ENCODE measurements at regions not wholly inside any gene's neighbourhood (a gene's known extent, or its start where the extent isn't known, plus 50 kb on each side); places are given as distances from the start of the nearest gene placed in this dataset.

GRCh38 chr5:135195270-135195608 is 161.2 kb upstream of the PITX1 start:
- no peak overlapping the region for H2BK15ac ChIP-seq (ENCODE audit: low read length)
- H3K27me3 ChIP-seq (ENCODE audit: control insufficient read depth in 3 of 3, insufficient read depth in 3 of 3, low read depth in 1 of 3, low read length in 3 of 3): peaks cover 0 to 41% (median 9%) of the 10 kb centered on the region in 3 experiments
- no peaks in the 10 kb centered on the region for H3K79me1 ChIP-seq (ENCODE audit: low read depth, low read length)
- no peak overlapping the region for H3K23ac ChIP-seq (ENCODE audit: low read depth, low read length, poor library complexity)
- no peaks in the 10 kb centered on the region for H3K36me3 ChIP-seq (replicated peaks in 1 of 2; ENCODE audit: control insufficient read depth in 2 of 2, insufficient read depth in 2 of 2, low read length in 2 of 2)
- H3K9ac ChIP-seq (ENCODE audit: low read depth, low read length, poor library complexity): no peak overlapping the region
- H3K4me3 ChIP-seq (ENCODE audit: low read length in 2 of 2): no peak overlapping the region
- H3K14ac ChIP-seq (ENCODE audit: low read length): no peak overlapping the region
- H3K4me2 ChIP-seq (ENCODE audit: insufficient read depth, low read length, poor library complexity, severe bottlenecking): no peak overlapping the region
- DNase-seq (ENCODE audit: low spot score): no peak
- no peak overlapping the region for H2AFZ ChIP-seq (ENCODE audit: low read length)
- H3K18ac ChIP-seq (ENCODE audit: low read length): no peak overlapping the region
- no peak overlapping the region for H3K27ac ChIP-seq (replicated peaks; ENCODE audit: low read length)
- H2BK5ac ChIP-seq (ENCODE audit: low read length): no peak overlapping the region
- no peak overlapping the region for H2AK5ac ChIP-seq (ENCODE audit: low read depth, low read length)
- no peak overlapping the region for H2BK12ac ChIP-seq (ENCODE audit: low read length)
- no peak overlapping the region for H2BK120ac ChIP-seq (ENCODE audit: low read depth, low read length)
- WGBS, 2 donors (ENCODE audit: extremely low coverage in 2 of 2, insufficient read length in 2 of 2, insufficient replicate concordance in 1 of 2): no CpG with 5 or more reads among the region's 3 CpGs
- no peak overlapping the region for H4K8ac ChIP-seq (ENCODE audit: low read depth, low read length)
- no peak overlapping the region for H4K91ac ChIP-seq (ENCODE audit: low read depth, low read length, poor library complexity)
- peaks cover 0 to 2% of the 10 kb centered on the region in 2 donors for H3K4me1 ChIP-seq (ENCODE audit: control insufficient read depth in 2 of 2, insufficient read depth in 1 of 2, low read depth in 1 of 2, low read length in 2 of 2)
- no peak overlapping the region for H3K4ac ChIP-seq (ENCODE audit: low read length)
- H3K9me3 ChIP-seq (replicated peaks in 1 of 2; ENCODE audit: control insufficient read depth in 2 of 2, insufficient read depth in 1 of 2, low read depth in 1 of 2, low read length in 2 of 2): no peaks in the 10 kb centered on the region

- H3K18ac ChIP-seq (ENCODE audit: low read length): no peak overlapping the region
- no peak overlapping the region for H4K8ac ChIP-seq (ENCODE audit: low read depth, low read length)
- H2BK120ac ChIP-seq (ENCODE audit: low read depth, low read length): no peak overlapping the region
- H3K4ac ChIP-seq (ENCODE audit: low read length): no peak overlapping the region
- H3K14ac ChIP-seq (ENCODE audit: low read length): no peak overlapping the region
- peaks cover 0 to 47% (median 9%) of the 10 kb centered on the region in 3 experiments for H3K27me3 ChIP-seq (ENCODE audit: control insufficient read depth in 3 of 3, insufficient read depth in 3 of 3, low read depth in 1 of 3, low read length in 3 of 3)
- no peak overlapping the region for H4K91ac ChIP-seq (ENCODE audit: low read depth, low read length, poor library complexity)
- H3K27ac ChIP-seq (replicated peaks; ENCODE audit: low read length): no peak overlapping the region
- no peak overlapping the region for H2BK15ac ChIP-seq (ENCODE audit: low read length)
- no peak overlapping the region for H3K9ac ChIP-seq (ENCODE audit: low read depth, low read length, poor library complexity)
- H3K4me3 ChIP-seq (ENCODE audit: low read length in 2 of 2): no peak overlapping the region
- H3K23ac ChIP-seq (ENCODE audit: low read depth, low read length, poor library complexity): no peak overlapping the region
- H2BK12ac ChIP-seq (ENCODE audit: low read length): no peak overlapping the region
- no peaks in the 10 kb centered on the region for H3K79me1 ChIP-seq (ENCODE audit: low read depth, low read length)
- peaks cover 0 to 2% of the 10 kb centered on the region in 2 donors for H3K4me1 ChIP-seq (ENCODE audit: control insufficient read depth in 2 of 2, insufficient read depth in 1 of 2, low read depth in 1 of 2, low read length in 2 of 2)
- no peak overlapping the region for H3K4me2 ChIP-seq (ENCODE audit: insufficient read depth, low read length, poor library complexity, severe bottlenecking)
- H2AK5ac ChIP-seq (ENCODE audit: low read depth, low read length): no peak overlapping the region
- H3K36me3 ChIP-seq (replicated peaks in 1 of 2; ENCODE audit: control insufficient read depth in 2 of 2, insufficient read depth in 2 of 2, low read length in 2 of 2): no peaks in the 10 kb centered on the region
- no peak overlapping the region for H2AFZ ChIP-seq (ENCODE audit: low read length)
- DNase-seq (ENCODE audit: low spot score): no peak
- no peak overlapping the region for H2BK5ac ChIP-seq (ENCODE audit: low read length)
- no CpG with 5 or more reads among the region's 4 CpGs for WGBS, 2 donors (ENCODE audit: extremely low coverage in 2 of 2, insufficient read length in 2 of 2, insufficient replicate concordance in 1 of 2)
- no peaks in the 10 kb centered on the region for H3K9me3 ChIP-seq (replicated peaks in 1 of 2; ENCODE audit: control insufficient read depth in 2 of 2, insufficient read depth in 1 of 2, low read depth in 1 of 2, low read length in 2 of 2)
Measured at GRCh38 chr5:135194573-135195269, 160.7 kb upstream of the PITX1 start.

GRCh38 chr5:135194126-135194488 is 160.1 kb upstream of the PITX1 start:
- Histone ChIP-seq H3K4me1 (ENCODE audit: control insufficient read depth in 2 of 2, insufficient read depth in 1 of 2, low read depth in 1 of 2, low read length in 2 of 2) (peaks cover 0 to 2% of the 10 kb centered on the region in 2 donors), H3K4me3 (ENCODE audit: low read length in 2 of 2) (no peak overlapping the region), H2AFZ (ENCODE audit: low read length) (no peak overlapping the region), H3K14ac (ENCODE audit: low read length) (no peak overlapping the region), H3K18ac (ENCODE audit: low read length) (no peak overlapping the region), H2BK120ac (ENCODE audit: low read depth, low read length) (no peak overlapping the region), H3K9me3 (replicated peaks in 1 of 2; ENCODE audit: control insufficient read depth in 2 of 2, insufficient read depth in 1 of 2, low read depth in 1 of 2, low read length in 2 of 2) (no peaks in the 10 kb centered on the region), H4K8ac (ENCODE audit: low read depth, low read length) (no peak overlapping the region), H4K91ac (ENCODE audit: low read depth, low read length, poor library complexity) (no peak overlapping the region), H3K27ac (replicated peaks; ENCODE audit: low read length) (no peak overlapping the region), H3K79me1 (ENCODE audit: low read depth, low read length) (no peaks in the 10 kb centered on the region), H3K4ac (ENCODE audit: low read length) (no peak overlapping the region), H3K4me2 (ENCODE audit: insufficient read depth, low read length, poor library complexity, severe bottlenecking) (no peak overlapping the region), H3K36me3 (replicated peaks in 1 of 2; ENCODE audit: control insufficient read depth in 2 of 2, insufficient read depth in 2 of 2, low read length in 2 of 2) (no peaks in the 10 kb centered on the region), H3K27me3 (ENCODE audit: control insufficient read depth in 3 of 3, insufficient read depth in 3 of 3, low read depth in 1 of 3, low read length in 3 of 3) (peaks cover 0 to 53% (median 9%) of the 10 kb centered on the region in 3 experiments), H3K23ac (ENCODE audit: low read depth, low read length, poor library complexity) (no peak overlapping the region), H2BK5ac (ENCODE audit: low read length) (no peak overlapping the region), H2AK5ac (ENCODE audit: low read depth, low read length) (no peak overlapping the region), H2BK15ac (ENCODE audit: low read length) (no peak overlapping the region), H2BK12ac (ENCODE audit: low read length) (no peak overlapping the region), H3K9ac (ENCODE audit: low read depth, low read length, poor library complexity) (no peak overlapping the region)
- no peak for DNase-seq (ENCODE audit: low spot score)
- WGBS, 2 donors (ENCODE audit: extremely low coverage in 2 of 2, insufficient read length in 2 of 2, insufficient replicate concordance in 1 of 2): no CpG with 5 or more reads among the region's 2 CpGs

GRCh38 chr5:135193213-135194125 is 159.4 kb upstream of the PITX1 start:
- WGBS, 2 donors (ENCODE audit: extremely low coverage in 2 of 2, insufficient read length in 2 of 2, insufficient replicate concordance in 1 of 2): no CpG with 5 or more reads among the region's 8 CpGs
- Histone ChIP-seq H3K27me3 (ENCODE audit: control insufficient read depth in 3 of 3, insufficient read depth in 3 of 3, low read depth in 1 of 3, low read length in 3 of 3) (peaks cover 0 to 59% (median 9%) of the 10 kb centered on the region in 3 experiments), H4K8ac (ENCODE audit: low read depth, low read length) (no peak overlapping the region), H2BK15ac (ENCODE audit: low read length) (no peak overlapping the region), H2BK120ac (ENCODE audit: low read depth, low read length) (no peak overlapping the region), H3K23ac (ENCODE audit: low read depth, low read length, poor library complexity) (no peak overlapping the region), H3K4me1 (ENCODE audit: control insufficient read depth in 2 of 2, insufficient read depth in 1 of 2, low read depth in 1 of 2, low read length in 2 of 2) (peaks cover 0 to 2% of the 10 kb centered on the region in 2 donors), H2BK5ac (ENCODE audit: low read length) (no peak overlapping the region), H2AFZ (ENCODE audit: low read length) (no peak overlapping the region), H4K91ac (ENCODE audit: low read depth, low read length, poor library complexity) (no peak overlapping the region), H3K79me1 (ENCODE audit: low read depth, low read length) (no peaks in the 10 kb centered on the region), H2AK5ac (ENCODE audit: low read depth, low read length) (no peak overlapping the region), H3K14ac (ENCODE audit: low read length) (no peak overlapping the region), H3K9ac (ENCODE audit: low read depth, low read length, poor library complexity) (no peak overlapping the region), H3K18ac (ENCODE audit: low read length) (no peak overlapping the region), H3K4ac (ENCODE audit: low read length) (no peak overlapping the region), H3K27ac (replicated peaks; ENCODE audit: low read length) (no peak overlapping the region), H3K9me3 (replicated peaks in 1 of 2; ENCODE audit: control insufficient read depth in 2 of 2, insufficient read depth in 1 of 2, low read depth in 1 of 2, low read length in 2 of 2) (no peaks in the 10 kb centered on the region), H3K4me3 (ENCODE audit: low read length in 2 of 2) (no peak overlapping the region), H2BK12ac (ENCODE audit: low read length) (no peak overlapping the region), H3K4me2 (ENCODE audit: insufficient read depth, low read length, poor library complexity, severe bottlenecking) (no peak overlapping the region), H3K36me3 (replicated peaks in 1 of 2; ENCODE audit: control insufficient read depth in 2 of 2, insufficient read depth in 2 of 2, low read length in 2 of 2) (no peaks in the 10 kb centered on the region)
- no peak for DNase-seq (ENCODE audit: low spot score)

All from neuronal stem cell (in vitro differentiated cells).